WERI-Rb-1 (cell line): ENCODE measurements at regions not wholly inside any gene's neighbourhood (a gene's known extent, or its start where the extent isn't known, plus 50 kb on each side); places are given as distances from the start of the nearest gene placed in this dataset.

ENCODE experiments used
- DNase-seq: peaks from one replicate; pipeline ENCODE4 v3.0.0-alpha.2; 2020
- H3K27ac ChIP-seq: fragments of 250-450 bp; sonication (Bioruptor Pico); 2 replicates; pipeline ENCODE4 v1.5.1; 2020; ENCODE audit warnings: mild to moderate bottlenecking, moderate library complexity
- H3K27me3 ChIP-seq: fragments of 250-450 bp; sonication (Bioruptor Pico); 2 replicates; pipeline ENCODE4 v1.5.1; 2021; ENCODE audit warnings: mild to moderate bottlenecking, low read depth, moderate library complexity; ENCODE audit not compliant: insufficient read depth, severe bottlenecking
- H3K36me3 ChIP-seq: fragments of 250-450 bp; sonication (Bioruptor Pico); 2 replicates; pipeline ENCODE4 v1.5.1; 2020; ENCODE audit warnings: mild to moderate bottlenecking, moderate library complexity
- H3K4me3 ChIP-seq: 2 replicates; pipeline ENCODE4 v1.5.1; 2011; ENCODE audit warnings: low read depth, mild to moderate bottlenecking, control low read depth, low read length
- H3K9me3 ChIP-seq: fragments of 250-450 bp; sonication (Bioruptor Pico); 2 replicates; pipeline ENCODE4 v1.5.1; 2021; ENCODE audit warnings: mild to moderate bottlenecking, moderate library complexity; ENCODE audit not compliant: severe bottlenecking
- TF ChIP-seq, protein P1 (sequence below): IDR thresholded peaks from 2 replicates; pipeline ENCODE4 v1.5.1; 2011; ENCODE audit warnings: low read depth, mild to moderate bottlenecking, control low read depth, inconsistent platforms, low read length

- Histone ChIP-seq H3K4me3 (no peak overlapping the region; the same call in 1 of the 2 replicates), H3K27me3 (no peaks in the 10 kb centered on the region), H3K9me3 (no peaks in the 10 kb centered on the region), H3K27ac (no peak overlapping the region), H3K36me3 (no peaks in the 10 kb centered on the region)
- DNase-seq: no peak
- TF ChIP-seq, protein P1, sequence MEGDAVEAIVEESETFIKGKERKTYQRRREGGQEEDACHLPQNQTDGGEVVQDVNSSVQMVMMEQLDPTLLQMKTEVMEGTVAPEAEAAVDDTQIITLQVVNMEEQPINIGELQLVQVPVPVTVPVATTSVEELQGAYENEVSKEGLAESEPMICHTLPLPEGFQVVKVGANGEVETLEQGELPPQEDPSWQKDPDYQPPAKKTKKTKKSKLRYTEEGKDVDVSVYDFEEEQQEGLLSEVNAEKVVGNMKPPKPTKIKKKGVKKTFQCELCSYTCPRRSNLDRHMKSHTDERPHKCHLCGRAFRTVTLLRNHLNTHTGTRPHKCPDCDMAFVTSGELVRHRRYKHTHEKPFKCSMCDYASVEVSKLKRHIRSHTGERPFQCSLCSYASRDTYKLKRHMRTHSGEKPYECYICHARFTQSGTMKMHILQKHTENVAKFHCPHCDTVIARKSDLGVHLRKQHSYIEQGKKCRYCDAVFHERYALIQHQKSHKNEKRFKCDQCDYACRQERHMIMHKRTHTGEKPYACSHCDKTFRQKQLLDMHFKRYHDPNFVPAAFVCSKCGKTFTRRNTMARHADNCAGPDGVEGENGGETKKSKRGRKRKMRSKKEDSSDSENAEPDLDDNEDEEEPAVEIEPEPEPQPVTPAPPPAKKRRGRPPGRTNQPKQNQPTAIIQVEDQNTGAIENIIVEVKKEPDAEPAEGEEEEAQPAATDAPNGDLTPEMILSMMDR: no peak
Measured at GRCh38 chr3:180743813-180744590, 64.7 kb upstream of the CCDC39 start.

DNA sequence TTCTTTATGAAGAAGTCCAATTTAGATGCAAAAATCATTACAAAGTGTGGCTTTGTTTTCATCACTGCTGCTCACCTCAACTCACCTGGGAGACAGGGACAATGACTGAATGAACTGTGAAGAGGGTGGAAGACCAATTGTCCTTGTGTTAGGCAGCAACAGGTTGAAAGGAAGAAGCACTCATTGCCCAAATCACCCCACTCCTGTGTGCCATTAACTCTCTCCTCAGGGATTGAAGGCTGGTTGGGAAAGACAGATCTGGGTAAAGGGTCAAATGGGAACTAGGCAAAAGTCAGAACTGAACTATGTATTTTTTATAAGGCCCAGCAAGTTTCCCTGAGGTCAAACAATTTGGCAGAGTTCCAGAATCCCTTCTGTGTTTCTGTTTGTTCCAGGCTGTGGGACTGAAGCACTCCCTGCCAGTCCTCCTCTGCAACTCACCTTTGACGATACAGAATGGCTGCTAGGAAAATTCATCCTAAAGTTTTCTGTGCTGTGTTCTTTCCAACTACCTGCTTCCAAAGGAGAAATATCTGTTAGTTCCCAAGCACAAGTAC is 68.6 kb upstream of the CCDC39 start:
- no peak for DNase-seq
- Histone ChIP-seq H3K27ac (no peak overlapping the region), H3K4me3 (no peak overlapping the region), H3K36me3 (no peaks in the 10 kb centered on the region), H3K27me3 (no peaks in the 10 kb centered on the region), H3K9me3 (no peaks in the 10 kb centered on the region)
- TF ChIP-seq, protein P1: no peak

DNA sequence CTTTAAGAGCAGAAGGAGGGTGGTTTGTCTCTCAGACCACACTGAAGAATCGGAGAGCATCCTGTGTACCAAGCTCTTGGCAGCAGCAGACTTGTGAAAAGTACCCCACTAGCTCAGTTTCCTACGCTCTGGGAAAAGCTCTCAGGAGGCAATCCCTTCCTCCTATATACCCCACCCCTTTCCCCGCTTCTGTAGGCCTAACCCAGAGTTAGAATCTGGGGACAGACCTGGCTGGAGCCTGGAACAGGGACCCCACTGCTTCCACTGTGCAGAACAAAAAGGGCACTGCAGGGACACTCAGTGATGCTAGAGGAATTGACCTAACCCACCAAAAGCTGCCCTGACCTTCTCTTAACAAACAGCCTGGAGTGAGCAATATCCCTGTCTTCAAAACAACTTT is 70.0 kb upstream of the CCDC39 start:
- Histone ChIP-seq H3K9me3 (no peaks in the 10 kb centered on the region), H3K36me3 (no peaks in the 10 kb centered on the region), H3K27ac (no peak overlapping the region), H3K4me3 (no peak overlapping the region), H3K27me3 (no peaks in the 10 kb centered on the region)
- TF ChIP-seq, protein P1: no peak
- no peak for DNase-seq

DNA sequence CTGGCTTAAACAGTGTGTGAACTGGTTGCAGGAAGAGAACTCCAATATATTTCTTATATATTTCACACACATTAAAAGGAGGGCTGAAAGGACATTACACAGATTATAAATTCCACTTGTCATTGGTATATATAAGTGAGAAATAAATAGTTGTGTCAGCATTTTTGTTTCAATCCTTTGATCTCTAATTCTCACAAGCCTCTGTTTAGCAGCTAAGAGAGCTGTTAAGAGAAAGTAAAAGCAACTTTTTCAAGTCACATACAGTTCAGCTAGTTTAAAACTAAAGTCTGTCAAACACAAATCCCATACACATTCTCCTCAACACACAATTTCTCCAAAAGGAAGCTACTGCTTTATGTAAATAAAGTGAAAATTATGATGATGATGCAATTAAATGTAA is 70.5 kb upstream of the CCDC39 start:
- H3K9me3 ChIP-seq: no peaks in the 10 kb centered on the region

DNA sequence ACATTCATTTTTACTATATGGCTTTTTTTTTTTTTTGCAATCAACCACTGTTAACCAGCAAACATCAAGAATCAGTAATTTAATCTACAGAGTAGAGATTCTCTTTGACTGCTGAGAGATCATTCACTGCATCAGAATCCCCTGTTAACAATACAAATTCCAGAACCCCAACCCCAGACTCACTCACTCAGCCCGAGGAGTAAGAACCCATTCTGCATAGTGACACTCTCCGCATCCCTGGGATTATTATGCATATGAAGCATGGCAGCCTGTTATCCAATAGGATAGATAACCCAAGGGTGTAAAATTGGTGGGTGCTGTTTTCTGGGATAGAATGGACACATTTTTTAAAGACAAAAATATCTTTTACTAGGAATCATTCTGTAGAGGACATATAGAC is 76.3 kb upstream of the CCDC39 start:
- DNase-seq: no peak
- H3K36me3 ChIP-seq: no peaks in the 10 kb centered on the region
- H3K9me3 ChIP-seq: no peaks in the 10 kb centered on the region
- TF ChIP-seq, protein P1: no peak
- no peak overlapping the region for H3K4me3 ChIP-seq
- no peak overlapping the region for H3K27ac ChIP-seq
- H3K27me3 ChIP-seq: no peaks in the 10 kb centered on the region

More for the DNA sequence above, 70.5 kb upstream of the CCDC39 start:
- TF ChIP-seq, protein P1: no peak
- DNase-seq: no peak
- Histone ChIP-seq H3K27ac (no peak overlapping the region), H3K27me3 (no peaks in the 10 kb centered on the region), H3K36me3 (no peaks in the 10 kb centered on the region), H3K4me3 (no peak overlapping the region)
